Small intestine (tissue), 7 donors: ENCODE measurements at regions not wholly inside any gene's neighbourhood (a gene's known extent, or its start where the extent isn't known, plus 50 kb on each side); places are given as distances from the start of the nearest gene placed in this dataset.
A peak's percentile ranks its signal among the peaks of the same experiment; 100 is the strongest.

ENCODE experiments used
- DNase-seq, 2 donors: peaks; one replicate each; pipeline versions ENCODE4 v3.0.0 to v3.0.0-alpha.2; 2013
- FAIRE-seq: peaks from 2 replicates; lab custom pipeline; 2012; peaks lifted over from hg19 to GRCh38; lab: Jason Lieb, UNC
- H3K27ac ChIP-seq, 3 donors: one replicate each; pipeline ENCODE4 v1.5.1; 2013; ENCODE audit warnings: low read length in 2 of 3, mild to moderate bottlenecking in 2 of 3, control low read depth in 1 of 3, inconsistent platforms in 1 of 3, low read depth in 1 of 3, moderate library complexity in 1 of 3
- H3K27me3 ChIP-seq, 3 donors: one replicate each; pipeline ENCODE4 v1.6.1; 2013; ENCODE audit warnings: low read length in 3 of 3, inconsistent platforms in 1 of 3; ENCODE audit not compliant: control insufficient read depth in 3 of 3, insufficient read depth in 3 of 3
- H3K36me3 ChIP-seq, 3 donors: one replicate each; pipeline ENCODE4 v1.6.1; 2013; ENCODE audit warnings: low read length in 3 of 3, inconsistent platforms in 1 of 3, low read depth in 1 of 3, mild to moderate bottlenecking in 1 of 3, moderate library complexity in 1 of 3; ENCODE audit not compliant: control insufficient read depth in 3 of 3, insufficient read depth in 2 of 3
- H3K4me1 ChIP-seq, 3 donors: one replicate each; pipeline ENCODE4 v1.6.1; 2013; ENCODE audit warnings: low read length in 2 of 3, inconsistent platforms in 1 of 3, low read depth in 1 of 3, mild to moderate bottlenecking in 1 of 3, moderate library complexity in 1 of 3; ENCODE audit not compliant: control insufficient read depth in 3 of 3, insufficient read depth in 2 of 3
- H3K4me3 ChIP-seq, 3 donors: one replicate each; pipeline ENCODE4 v1.5.1; 2013; ENCODE audit warnings: low read length in 3 of 3, control low read depth in 1 of 3, inconsistent platforms in 1 of 3, low read depth in 1 of 3, mild to moderate bottlenecking in 1 of 3, moderate library complexity in 1 of 3
- H3K9me3 ChIP-seq, 2 donors: one replicate each; pipeline ENCODE4 v1.6.1; 2013; ENCODE audit warnings: low read depth in 1 of 2, low read length in 1 of 2; ENCODE audit not compliant: control insufficient read depth in 2 of 2, insufficient read depth in 1 of 2
- WGBS, 3 donors: extraction: QIAGEN DNeasy Blood & Tissue Kit; methylation state at CpG; one replicate each; pipeline ENCODE4 v1.1.7; 2013; 5-methylcytosine and 5-hydroxymethylcytosine counted together
- donor health status: healthy with polysubstance abuse.
- donor health status: control.
- donor health status: control.
- donor health status: Bipolar disorder and iron deficiency.
- donor health status: healthy.

GRCh38 chr5:71771191-71771590, 52.1 kb downstream of the CARTPT start:
- WGBS, 3 donors = 86 to 95% (median 93%) methylated on average over 2 of the region's 2 CpGs
- FAIRE-seq = no peak

DNA sequence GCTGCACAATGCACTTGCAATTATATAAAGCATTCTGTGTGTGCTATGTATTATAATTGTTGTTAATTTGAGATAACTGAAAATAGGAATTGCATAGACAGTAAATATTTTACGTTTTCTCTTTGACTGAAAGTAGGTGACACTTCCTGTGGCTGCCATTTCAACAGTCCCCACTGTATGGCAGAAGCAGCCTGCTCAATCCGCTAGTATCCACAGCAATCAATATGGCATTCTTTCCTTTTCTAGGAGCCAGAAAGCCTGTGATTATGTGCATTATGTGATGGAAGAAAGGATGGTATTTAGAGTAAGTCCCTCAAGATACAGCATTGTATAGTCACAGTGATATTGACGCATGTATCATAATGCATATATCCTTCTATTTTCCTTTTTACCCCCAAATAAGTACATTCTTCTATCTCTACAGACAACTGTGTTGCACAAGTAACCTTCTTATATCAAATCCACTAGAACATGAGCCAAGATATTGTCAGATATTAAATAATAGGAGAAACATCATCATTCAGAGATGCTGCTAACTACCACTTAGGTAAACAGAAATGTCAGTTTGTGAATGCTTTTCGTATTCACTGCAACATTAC, 59.7 kb downstream of the CARTPT start:
- H3K4me1 ChIP-seq = peaks cover 0 to 5% (median 0%) of the 10 kb centered on the region in 3 donors
- H3K27ac ChIP-seq = no peak overlapping the region
- FAIRE-seq (no peak), DNase-seq (peak in 1 of 2 donors; percentile 27)
- H3K4me3 ChIP-seq = no peak overlapping the region
- H3K27me3 ChIP-seq = no peaks in the 10 kb centered on the region
- no peaks in the 10 kb centered on the region for H3K36me3 ChIP-seq
- WGBS, 3 donors = 51 to 66% (median 62%) methylated on average over 4 of the region's 4 CpGs
- no peaks in the 10 kb centered on the region for H3K9me3 ChIP-seq

More at GRCh38 chr5:71771191-71771590, 52.1 kb downstream of the CARTPT start:
- Histone ChIP-seq H3K4me3 (no peak overlapping the region), H3K27ac (no peak overlapping the region), H3K9me3 (no peaks in the 10 kb centered on the region), H3K27me3 (no peaks in the 10 kb centered on the region), H3K36me3 (no peaks in the 10 kb centered on the region), H3K4me1 (no peaks in the 10 kb centered on the region)
- no peak for DNase-seq

GRCh38 chr5:71780597-71780996, 61.5 kb downstream of the CARTPT start:
- Histone ChIP-seq H3K27me3 (no peaks in the 10 kb centered on the region), H3K4me3 (no peak overlapping the region), H3K27ac (no peak overlapping the region), H3K9me3 (no peaks in the 10 kb centered on the region), H3K4me1 (peaks cover 0 to 5% (median 0%) of the 10 kb centered on the region in 3 donors), H3K36me3 (no peaks in the 10 kb centered on the region)
- no peak for DNase-seq
- FAIRE-seq = no peak
- WGBS, 3 donors = 86 to 93% (median 90%) methylated on average over 6 of the region's 6 CpGs

DNA sequence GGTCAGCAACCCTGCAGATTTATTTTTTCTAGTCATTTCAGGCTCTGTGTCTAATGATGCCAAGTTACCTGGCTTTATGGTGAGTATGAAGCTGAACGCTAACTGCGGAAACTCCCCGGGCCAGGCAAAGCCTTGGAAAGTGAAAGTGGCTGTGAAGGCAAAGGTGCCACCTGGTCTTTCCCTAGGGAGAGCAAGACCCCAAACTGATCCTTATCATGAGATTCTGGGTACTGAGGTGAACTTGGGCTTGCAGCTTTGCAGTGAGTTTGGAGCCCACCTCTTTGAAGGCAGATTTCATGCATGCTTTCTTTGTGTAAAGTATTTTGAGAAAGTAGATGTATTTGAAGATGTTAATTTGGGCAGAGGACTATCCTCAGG, 63.3 kb downstream of the CARTPT start:
- no peaks in the 10 kb centered on the region for H3K9me3 ChIP-seq
- WGBS, 3 donors = 12 to 53% (median 28%) methylated on average over 3 of the region's 3 CpGs
- peak overlapping the region in 1 of 3 donors; percentile 13 for H3K4me3 ChIP-seq
- no peaks in the 10 kb centered on the region for H3K27me3 ChIP-seq
- H3K27ac ChIP-seq = no peak overlapping the region
- H3K4me1 ChIP-seq = peaks cover 0 to 5% (median 0%) of the 10 kb centered on the region in 3 donors
- DNase-seq (peak in 1 of 2 donors; percentile 58), FAIRE-seq (no peak)
- no peaks in the 10 kb centered on the region for H3K36me3 ChIP-seq

- H3K27me3 ChIP-seq = no peaks in the 10 kb centered on the region
- 32 to 44% (median 43%) methylated on average over 27 of the region's 27 CpGs for WGBS, 3 donors
- peak overlapping the region in 1 of 3 donors; percentile 12 for H3K27ac ChIP-seq
- DNase-seq (peak; percentile 74 to 77), FAIRE-seq (no peak)
- no peaks in the 10 kb centered on the region for H3K36me3 ChIP-seq
- peaks cover 0 to 5% (median 0%) of the 10 kb centered on the region in 3 donors for H3K4me1 ChIP-seq
- H3K9me3 ChIP-seq = no peaks in the 10 kb centered on the region
- H3K4me3 ChIP-seq = peak overlapping the region in 1 of 3 donors; percentile 13
These were observed 64.0 kb downstream of the CARTPT start for GRCh38 chr5:71782771-71783770.

DNA sequence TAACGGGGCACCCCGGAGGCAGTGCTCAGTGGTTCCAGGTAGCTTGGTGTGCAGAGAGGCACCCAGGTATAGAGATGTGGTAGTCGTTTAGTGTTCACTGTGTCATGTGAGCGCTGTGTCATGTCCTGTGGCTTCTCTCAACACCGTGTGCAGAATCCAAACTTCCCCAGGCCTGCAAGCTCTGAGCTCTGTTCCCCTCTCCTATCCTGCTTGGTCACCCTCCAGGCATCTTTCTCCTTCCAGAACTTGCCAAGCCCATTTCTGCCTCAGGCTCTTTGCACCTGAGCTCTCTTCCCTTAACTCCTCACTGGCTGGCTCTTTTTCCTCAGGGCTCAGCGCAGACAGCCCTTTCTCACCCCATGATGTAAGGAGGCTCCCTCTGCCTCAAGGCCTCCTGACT, 64.8 kb downstream of the CARTPT start:
- H3K4me3 ChIP-seq = no peak overlapping the region
- H3K36me3 ChIP-seq = no peaks in the 10 kb centered on the region
- FAIRE-seq (no peak), DNase-seq (no peak)
- no peaks in the 10 kb centered on the region for H3K9me3 ChIP-seq
- H3K27ac ChIP-seq = no peak overlapping the region
- H3K4me1 ChIP-seq = peaks cover 0 to 5% (median 0%) of the 10 kb centered on the region in 3 donors
- no peaks in the 10 kb centered on the region for H3K27me3 ChIP-seq
- WGBS, 3 donors = 80 to 91% (median 83%) methylated on average over 6 of the region's 6 CpGs

DNA sequence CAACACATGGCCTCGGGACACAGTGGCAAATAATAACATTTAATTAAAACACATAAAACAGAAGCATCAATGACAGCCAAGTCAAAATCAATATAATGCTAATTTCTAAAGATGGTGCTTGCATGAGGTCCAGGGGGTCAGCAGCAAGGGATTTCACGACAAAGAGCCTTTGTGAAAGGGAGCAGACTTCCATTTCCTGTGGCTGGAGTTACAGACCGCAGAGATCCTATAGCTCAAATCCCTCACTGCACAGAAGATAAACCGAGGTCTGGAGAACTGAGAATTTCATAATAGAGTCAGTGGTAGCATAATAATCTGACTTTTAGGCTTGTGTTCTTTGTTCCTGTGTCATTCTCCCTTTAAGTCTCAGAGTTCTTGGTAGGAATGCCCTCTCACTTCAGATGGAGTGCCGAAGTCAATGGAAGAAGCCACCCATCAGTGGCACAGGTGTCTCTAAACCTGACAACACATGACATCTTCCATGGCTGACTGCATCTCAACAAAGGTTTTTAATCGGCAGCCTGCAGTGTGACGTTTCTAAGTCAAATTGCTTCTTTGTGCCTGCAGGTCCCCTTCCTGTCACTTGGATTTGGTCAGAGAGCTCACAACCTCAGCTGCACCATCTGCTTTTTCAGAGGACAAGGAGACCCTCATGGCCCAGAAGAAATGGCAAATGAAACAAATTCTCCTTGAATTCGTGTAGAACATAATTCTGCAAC, 67.4 kb downstream of the CARTPT start:
- DNase-seq = no peak
- no peaks in the 10 kb centered on the region for H3K36me3 ChIP-seq
- peaks cover 0 to 5% (median 0%) of the 10 kb centered on the region in 3 donors for H3K4me1 ChIP-seq
- FAIRE-seq = no peak
- no peaks in the 10 kb centered on the region for H3K27me3 ChIP-seq
- H3K9me3 ChIP-seq = peaks cover 0 to 7% of the 10 kb centered on the region in 2 donors
- no peak overlapping the region for H3K4me3 ChIP-seq
- WGBS, 3 donors = 69 to 74% (median 71%) methylated on average over 8 of the region's 8 CpGs
- H3K27ac ChIP-seq = no peak overlapping the region

- FAIRE-seq = no peak
- H3K9me3 ChIP-seq = peaks cover 0 to 7% of the 10 kb centered on the region in 2 donors
- H3K27me3 ChIP-seq = no peaks in the 10 kb centered on the region
- H3K36me3 ChIP-seq = no peaks in the 10 kb centered on the region
- WGBS, 3 donors = 86 to 93% (median 87%) methylated on average over 2 of the region's 2 CpGs
- no peaks in the 10 kb centered on the region for H3K4me1 ChIP-seq
- H3K27ac ChIP-seq = no peak overlapping the region
- DNase-seq = no peak
- no peak overlapping the region for H3K4me3 ChIP-seq
These were observed 69.7 kb downstream of the CARTPT start for GRCh38 chr5:71788794-71789193.
